ENCODE measurements at regions not wholly inside any gene's neighbourhood (a gene's known extent, or its start where the extent isn't known, plus 50 kb on each side); places are given as distances from the start of the nearest gene placed in this dataset.

DNA sequence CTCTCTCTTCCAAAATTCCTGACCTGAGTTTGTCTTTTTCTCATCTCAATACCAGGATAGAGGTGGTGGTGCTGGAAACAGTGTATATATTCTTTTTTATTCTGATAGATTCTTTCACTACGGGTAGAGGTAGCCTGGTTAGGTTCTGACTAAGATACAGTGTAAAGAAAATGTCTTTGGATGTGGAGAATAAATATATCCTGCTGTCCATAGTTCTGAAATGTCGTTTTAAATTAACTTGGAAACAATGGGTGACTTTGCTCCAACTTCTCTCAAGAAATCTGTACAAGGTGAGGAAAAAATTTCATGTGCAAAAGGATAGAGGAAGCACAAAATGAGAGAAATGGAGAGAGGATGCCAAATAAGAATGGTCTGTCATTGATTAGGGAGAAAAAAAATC is 546.1 kb downstream of the GBA3 start:
- no peak overlapping the region for H3K23ac ChIP-seq (ENCODE audit: low read depth, low read length)
- H3K9me3 ChIP-seq (ENCODE audit: control insufficient read depth, insufficient read depth, low read length): 0 out of 2 replicates have a peak, but pooled peaks cover 2% of the 10 kb centered on the region
- H3K27me3 ChIP-seq (ENCODE audit: control insufficient read depth, insufficient read depth, low read length): no peaks in the 10 kb centered on the region
- H2BK20ac ChIP-seq (ENCODE audit: low read depth, low read length): no peak overlapping the region
- no peak for DNase-seq
- ChIA-PET CTCF (no interaction called here), POLR2A (ENCODE audit: unreplicated experiment) (no interaction called here)
- intact Hi-C loops (cut with micrococcal nuclease): no loop called here
- no peak overlapping the region for H2BK15ac ChIP-seq (ENCODE audit: low read depth, low read length)
- no peak overlapping the region for H3K9ac ChIP-seq (ENCODE audit: low read depth, low read length)
- in situ Hi-C loops (cut with MboI; ENCODE audit: low sequenced_read_pairs): no loop called here
- TF ChIP-seq MAZ (IDR thresholded peaks at IDR 0.05; ENCODE audit: borderline replicate concordance, low read depth, low read length) (no peak), RCOR1 (IDR thresholded peaks at IDR 0.05; ENCODE audit: insufficient replicate concordance, low read length) (no peak), RAD21 (IDR thresholded peaks at IDR 0.05; ENCODE audit: low read length) (no peak), MAFK (IDR thresholded peaks at IDR 0.05; ENCODE audit: low read depth, low read length) (no peak), USF2 (IDR thresholded peaks at IDR 0.05; ENCODE audit: low read depth, low read length) (no peak)
- H3K36me3 ChIP-seq (ENCODE audit: control insufficient read depth, insufficient read depth, low read length): no peaks in the 10 kb centered on the region
- H2AK5ac ChIP-seq (ENCODE audit: low read depth, low read length): no peak overlapping the region
- no peaks in the 10 kb centered on the region for H3K79me1 ChIP-seq (ENCODE audit: low read depth in 1 of 2, low read length in 2 of 2)
- H4K5ac ChIP-seq (ENCODE audit: low read depth, low read length): no peak overlapping the region
- WGBS, 2 experiments (ENCODE audit: extremely low coverage in 2 of 2, insufficient read length in 1 of 2): no CpG with 5 or more reads among the region's 2 CpGs
- no peak overlapping the region for H2BK5ac ChIP-seq (ENCODE audit: low read depth, low read length, poor library complexity, severe bottlenecking)
- H4K20me1 ChIP-seq (ENCODE audit: insufficient read depth, low read length): no peaks in the 10 kb centered on the region
- H3K4me2 ChIP-seq (ENCODE audit: low read depth, low read length): no peak overlapping the region
- no TSS peak for BruUV-seq (replicated peaks)
- H3K9me1 ChIP-seq (ENCODE audit: insufficient read depth, low read length): no peaks in the 10 kb centered on the region
- H3K4me1 ChIP-seq (ENCODE audit: control insufficient read depth, insufficient read depth, low read length): no peaks in the 10 kb centered on the region
- no peak overlapping the region for H2BK120ac ChIP-seq (ENCODE audit: low read depth, low read length)
- no peak overlapping the region for H3K56ac ChIP-seq (ENCODE audit: extremely low read depth, insufficient read depth, low read length)
- H3K27ac ChIP-seq (ENCODE audit: insufficient read depth, low read length): no peak overlapping the region
- no peak overlapping the region for H3K14ac ChIP-seq (replicated peaks; ENCODE audit: low read depth, low read length)
- no peak overlapping the region for H3K4me3 ChIP-seq (ENCODE audit: insufficient read depth, low read depth, low read length)
- ATAC-seq (ENCODE audit: low read depth): no peak
- no peak overlapping the region for H4K91ac ChIP-seq (ENCODE audit: insufficient read depth, low read depth, low read length)
- no peak overlapping the region for H3K4ac ChIP-seq (ENCODE audit: low read depth, low read length)
- H4K8ac ChIP-seq (ENCODE audit: low read depth in 2 of 2, low read length in 2 of 2): no peak overlapping the region
- H2AK9ac ChIP-seq (replicated peaks; ENCODE audit: low read depth, low read length, poor library complexity): no peak overlapping the region
- no peak overlapping the region for H3K18ac ChIP-seq (ENCODE audit: low read depth, low read length)
- dilution Hi-C loops (cut with HindIII; ENCODE audit: low sequenced_read_pairs, unreplicated experiment): no loop called here
- no peak overlapping the region for H2AFZ ChIP-seq (replicated peaks; ENCODE audit: low read length, poor library complexity)
